ENCODE measurements at regions not wholly inside any gene's neighbourhood (a gene's known extent, or its start where the extent isn't known, plus 50 kb on each side); places are given as distances from the start of the nearest gene placed in this dataset.

DNA sequence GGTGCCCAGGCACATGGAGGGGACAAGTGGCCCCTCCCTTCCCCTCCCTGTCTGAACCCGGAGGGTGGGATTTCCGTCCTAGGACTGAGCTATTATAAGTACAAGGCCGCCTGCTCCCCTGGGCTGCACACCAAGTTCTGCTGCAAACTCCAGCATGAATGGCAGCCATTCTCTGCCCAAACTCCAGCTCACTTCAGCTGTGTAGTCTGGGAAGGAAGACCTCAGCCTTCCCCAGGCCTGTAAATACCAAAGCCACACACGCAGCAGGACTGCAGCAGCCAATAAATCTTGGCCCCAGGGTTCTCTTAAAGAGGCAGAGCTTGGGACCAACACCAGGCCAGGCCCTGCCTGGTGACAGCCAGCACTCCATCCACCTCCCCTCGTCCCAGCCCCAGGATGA is 291.3 kb upstream of the ZMIZ1 start:
- Histone ChIP-seq H3K9me3 (ENCODE audit: control extremely low read depth in 1 of 3, control insufficient read depth in 2 of 3, insufficient read depth in 1 of 3, low read length in 2 of 3) (peaks cover 0 to 1% (median 0%) of the 10 kb centered on the region in 3 donors), H3K27me3 (replicated peaks in 1 of 4; ENCODE audit: control extremely low read depth in 1 of 4, control insufficient read depth in 3 of 4, insufficient read depth in 4 of 4, low read length in 3 of 4) (no peaks in the 10 kb centered on the region), H3K4me2 (replicated peaks; ENCODE audit: low read depth, low read length, poor library complexity, severe bottlenecking) (no peak overlapping the region), H3K27ac (ENCODE audit: low read length in 2 of 2) (no peak overlapping the region), H3K4me3 (ENCODE audit: control extremely low read depth in 1 of 5, extremely low read depth in 1 of 5, insufficient read depth in 1 of 5, low read depth in 2 of 5, low read length in 4 of 5) (no peak overlapping the region), H3K9ac (ENCODE audit: low read length) (no peak overlapping the region), H3K79me2 (ENCODE audit: control insufficient read depth, insufficient read depth, low read length) (no peaks in the 10 kb centered on the region), H2AFZ (ENCODE audit: insufficient read depth, low read depth, low read length, poor library complexity, severe bottlenecking) (no peak overlapping the region), H3K36me3 (replicated peaks in 1 of 2; ENCODE audit: control extremely low read depth in 1 of 2, control insufficient read depth in 1 of 2, extremely low read depth in 1 of 2, insufficient read depth in 2 of 2, low read length in 1 of 2) (no peaks in the 10 kb centered on the region), H3K4me1 (ENCODE audit: control insufficient read depth in 2 of 2, insufficient read depth in 2 of 2, low read length in 2 of 2) (no peaks in the 10 kb centered on the region), H4K20me1 (ENCODE audit: control insufficient read depth, insufficient read depth, low read length, poor library complexity, severe bottlenecking) (no peaks in the 10 kb centered on the region)
- Mint-ChIP-seq H3K27ac (no peak overlapping the region), H3K9me3 (ENCODE audit: insufficient read depth) (no peaks in the 10 kb centered on the region), H3K27me3 (no peaks in the 10 kb centered on the region), H3K4me3 (no peak overlapping the region), H3K4me1 (no peaks in the 10 kb centered on the region)
- TF ChIP-seq, protein P1, sequence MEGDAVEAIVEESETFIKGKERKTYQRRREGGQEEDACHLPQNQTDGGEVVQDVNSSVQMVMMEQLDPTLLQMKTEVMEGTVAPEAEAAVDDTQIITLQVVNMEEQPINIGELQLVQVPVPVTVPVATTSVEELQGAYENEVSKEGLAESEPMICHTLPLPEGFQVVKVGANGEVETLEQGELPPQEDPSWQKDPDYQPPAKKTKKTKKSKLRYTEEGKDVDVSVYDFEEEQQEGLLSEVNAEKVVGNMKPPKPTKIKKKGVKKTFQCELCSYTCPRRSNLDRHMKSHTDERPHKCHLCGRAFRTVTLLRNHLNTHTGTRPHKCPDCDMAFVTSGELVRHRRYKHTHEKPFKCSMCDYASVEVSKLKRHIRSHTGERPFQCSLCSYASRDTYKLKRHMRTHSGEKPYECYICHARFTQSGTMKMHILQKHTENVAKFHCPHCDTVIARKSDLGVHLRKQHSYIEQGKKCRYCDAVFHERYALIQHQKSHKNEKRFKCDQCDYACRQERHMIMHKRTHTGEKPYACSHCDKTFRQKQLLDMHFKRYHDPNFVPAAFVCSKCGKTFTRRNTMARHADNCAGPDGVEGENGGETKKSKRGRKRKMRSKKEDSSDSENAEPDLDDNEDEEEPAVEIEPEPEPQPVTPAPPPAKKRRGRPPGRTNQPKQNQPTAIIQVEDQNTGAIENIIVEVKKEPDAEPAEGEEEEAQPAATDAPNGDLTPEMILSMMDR (IDR thresholded peaks at IDR 0.05) = no peak
- no peak for TF ChIP-seq EZH2 (IDR thresholded peaks at IDR 0.05; ENCODE audit: borderline replicate concordance, insufficient read depth, low read depth, low read length, poor library complexity, severe bottlenecking)
- intact Hi-C loops (cut with micrococcal nuclease) = no loop called here
- CTCF ChIA-PET = no interaction called here
- POLR2A ChIA-PET = no interaction called here
- DNase-seq (no peak), ATAC-seq (ENCODE audit: low read depth) (no peak)
- WGBS (ENCODE audit: insufficient coverage) = 44% methylated on average over 2 of the region's 5 CpGs

GRCh38 chr10:78777867-78778266 is 290.9 kb upstream of the ZMIZ1 start:
- no peaks in the 10 kb centered on the region for H3K79me2 ChIP-seq (ENCODE audit: control insufficient read depth, insufficient read depth, low read length)
- no peaks in the 10 kb centered on the region for H4K20me1 ChIP-seq (ENCODE audit: control insufficient read depth, insufficient read depth, low read length, poor library complexity, severe bottlenecking)
- Mint-ChIP-seq H3K9me3 (ENCODE audit: insufficient read depth) (no peaks in the 10 kb centered on the region), H3K27ac (no peak overlapping the region), H3K4me3 (no peak overlapping the region), H3K27me3 (no peaks in the 10 kb centered on the region), H3K4me1 (no peaks in the 10 kb centered on the region)
- DNase-seq (no peak), ATAC-seq (ENCODE audit: low read depth) (no peak)
- H3K4me1 ChIP-seq (ENCODE audit: control insufficient read depth in 2 of 2, insufficient read depth in 2 of 2, low read length in 2 of 2) = no peaks in the 10 kb centered on the region
- TF ChIP-seq, protein P1 (IDR thresholded peaks at IDR 0.05) = no peak
- TF ChIP-seq EZH2 (IDR thresholded peaks at IDR 0.05; ENCODE audit: borderline replicate concordance, insufficient read depth, low read depth, low read length, poor library complexity, severe bottlenecking) = no peak
- 93% methylated on average over 4 of the region's 5 CpGs for WGBS (ENCODE audit: insufficient coverage)
- H3K9ac ChIP-seq (ENCODE audit: low read length) = no peak overlapping the region
- peaks cover 0 to 5% (median 0%) of the 10 kb centered on the region in 3 donors for H3K9me3 ChIP-seq (ENCODE audit: control extremely low read depth in 1 of 3, control insufficient read depth in 2 of 3, insufficient read depth in 1 of 3, low read length in 2 of 3)
- no peak overlapping the region for H3K4me2 ChIP-seq (replicated peaks; ENCODE audit: low read depth, low read length, poor library complexity, severe bottlenecking)
- ChIA-PET POLR2A (no interaction called here), CTCF (no interaction called here)
- no peak overlapping the region for H3K27ac ChIP-seq (ENCODE audit: low read length in 2 of 2)
- H3K27me3 ChIP-seq (replicated peaks in 1 of 4; ENCODE audit: control extremely low read depth in 1 of 4, control insufficient read depth in 3 of 4, insufficient read depth in 4 of 4, low read length in 3 of 4) = peaks cover 0 to under 1% (median 0%) of the 10 kb centered on the region in 4 experiments
- no peak overlapping the region for H2AFZ ChIP-seq (ENCODE audit: insufficient read depth, low read depth, low read length, poor library complexity, severe bottlenecking)
- no peaks in the 10 kb centered on the region for H3K36me3 ChIP-seq (replicated peaks in 1 of 2; ENCODE audit: control extremely low read depth in 1 of 2, control insufficient read depth in 1 of 2, extremely low read depth in 1 of 2, insufficient read depth in 2 of 2, low read length in 1 of 2)
- H3K4me3 ChIP-seq (ENCODE audit: control extremely low read depth in 1 of 5, extremely low read depth in 1 of 5, insufficient read depth in 1 of 5, low read depth in 2 of 5, low read length in 4 of 5) = no peak overlapping the region
- intact Hi-C loops (cut with micrococcal nuclease) = no loop called here
